Naive B cell (primary cell): ENCODE measurements at regions not wholly inside any gene's neighbourhood (a gene's known extent, or its start where the extent isn't known, plus 50 kb on each side); places are given as distances from the start of the nearest gene placed in this dataset.
A peak's percentile ranks its signal among the peaks of the same experiment; 100 is the strongest.
"Not testable (repeated sequence)": the region's sequence is repeated elsewhere in the genome, so short reads cannot be mapped to it uniquely, and the experiment has no call there.

Experiments used
- ATAC-seq, 2 donors: fragments of 150-1000 bp; cut with Tn5 transposase; 2 replicates each; pipeline ENCODE4 v1.10.0; 2021; ENCODE audit warnings: low read depth in 2 of 2, mild to moderate bottlenecking in 2 of 2, moderate library complexity in 2 of 2
- DNase-seq: peaks from one replicate; pipeline ENCODE4 v3.0.0; 2022
- H3K27ac Mint-ChIP-seq, 6 donors: one replicate each; pipeline ENCODE4 v1.8.0; 2020 to 2022; ENCODE audit warnings: mild to moderate bottlenecking in 6 of 6, mixed read lengths in 6 of 6, moderate library complexity in 5 of 6, inconsistent platforms in 2 of 6
- H3K27me3 Mint-ChIP-seq, 3 donors: one replicate each; pipeline ENCODE4 v1.8.0; 2021 to 2022; ENCODE audit warnings: mixed read lengths in 3 of 3, mild to moderate bottlenecking in 1 of 3
- H3K36me3 Mint-ChIP-seq, 2 donors: one replicate each; pipeline ENCODE4 v1.8.0; 2020 to 2022; ENCODE audit warnings: mixed read lengths in 2 of 2, inconsistent platforms in 1 of 2, mild to moderate bottlenecking in 1 of 2
- H3K4me1 Mint-ChIP-seq, 3 donors: one replicate each; pipeline ENCODE4 v1.8.0; 2020 to 2022; ENCODE audit warnings: mixed read lengths in 3 of 3, inconsistent platforms in 1 of 3, mild to moderate bottlenecking in 1 of 3, moderate library complexity in 1 of 3
- H3K4me3 Mint-ChIP-seq, 8 donors: one replicate each; pipeline ENCODE4 v1.8.0; 2020 to 2022; ENCODE audit warnings: mild to moderate bottlenecking in 8 of 8, mixed read lengths in 8 of 8, moderate library complexity in 8 of 8, inconsistent platforms in 2 of 8
- H3K9me3 Mint-ChIP-seq, 7 donors: one replicate each; pipeline ENCODE4 v1.8.0; 2020 to 2022; ENCODE audit warnings: mixed read lengths in 7 of 7, mild to moderate bottlenecking in 5 of 7, inconsistent platforms in 2 of 7, moderate library complexity in 1 of 7

GRCh38 chr3:4149296-4149695 lies 153.9 kb upstream of the SETMAR start:
- Mint-ChIP-seq H3K4me1 (no peaks in the 10 kb centered on the region), H3K4me3 (no peak overlapping the region), H3K27me3 (no peaks in the 10 kb centered on the region), H3K36me3 (no peaks in the 10 kb centered on the region), H3K9me3 (peaks cover 0 to 7% (median 4%) of the 10 kb centered on the region in 7 donors), H3K27ac (no peak overlapping the region)
- ATAC-seq (no peak), DNase-seq (no peak)

- Mint-ChIP-seq H3K9me3 (peaks cover 0 to 6% (median 4%) of the 10 kb centered on the region in 7 donors), H3K4me1 (no peaks in the 10 kb centered on the region), H3K27me3 (no peaks in the 10 kb centered on the region)
Measured at GRCh38 chr3:4150816-4151215, 152.4 kb upstream of the SETMAR start.

DNA sequence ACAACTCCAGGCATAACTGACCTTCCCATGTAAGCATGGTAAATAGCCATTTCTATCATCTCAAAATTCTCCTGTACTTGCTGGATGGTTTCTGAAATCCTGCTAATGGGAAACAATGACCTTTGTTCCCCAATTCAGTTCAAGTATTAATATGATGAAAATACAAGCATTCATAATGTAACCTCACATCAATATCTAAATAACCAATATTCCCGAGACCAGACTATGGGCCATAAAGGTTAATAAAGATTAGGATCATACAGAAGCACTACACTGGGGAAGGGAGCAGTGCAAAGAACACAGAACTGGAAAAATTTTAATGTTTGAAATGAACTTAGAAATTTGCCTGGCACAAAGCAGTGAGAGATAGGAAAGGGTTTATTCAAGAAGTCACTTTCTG lies 151.3 kb upstream of the SETMAR start:
- ATAC-seq (no peak), DNase-seq (no peak)
- Mint-ChIP-seq H3K27me3 (no peaks in the 10 kb centered on the region), H3K9me3 (peaks cover 0 to 2% (median 0%) of the 10 kb centered on the region in 7 donors), H3K4me3 (no peak overlapping the region), H3K36me3 (no peaks in the 10 kb centered on the region), H3K4me1 (no peaks in the 10 kb centered on the region), H3K27ac (no peak overlapping the region)

More at GRCh38 chr3:4150816-4151215, 152.4 kb upstream of the SETMAR start:
- Mint-ChIP-seq H3K36me3 (no peaks in the 10 kb centered on the region), H3K4me3 (no peak overlapping the region), H3K27ac (no peak overlapping the region)
- ATAC-seq (no peak), DNase-seq (no peak)

GRCh38 chr3:4153771-4154170 lies 149.4 kb upstream of the SETMAR start:
- ATAC-seq, result no peak
- H3K27ac Mint-ChIP-seq, result no peak overlapping the region

DNA sequence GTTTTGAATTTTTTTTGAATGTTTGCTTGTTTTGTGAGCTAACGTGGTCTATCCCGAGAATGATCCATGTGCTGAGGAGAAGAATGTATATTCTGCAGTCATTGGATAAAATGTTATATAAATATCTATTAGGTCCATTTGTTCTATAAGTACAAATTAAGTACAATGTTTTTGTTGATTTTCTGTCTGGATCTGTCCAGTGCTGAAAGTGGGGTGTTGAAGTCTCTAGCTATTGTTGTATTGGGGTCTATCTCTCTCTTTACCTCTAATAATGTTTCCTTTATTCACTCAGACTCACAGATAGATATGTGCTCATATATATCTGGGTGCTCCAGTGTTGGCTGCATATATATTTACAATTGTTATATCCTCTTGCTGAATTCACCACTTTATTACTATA lies 144.8 kb upstream of the SETMAR start:
- H3K27ac Mint-ChIP-seq, result no peak overlapping the region
- H3K27me3 Mint-ChIP-seq, result no peaks in the 10 kb centered on the region
- H3K4me3 Mint-ChIP-seq, result no peak overlapping the region
- peaks cover 5 to 14% of the 10 kb centered on the region in 2 donors for H3K36me3 Mint-ChIP-seq
- no peak for ATAC-seq
- no peaks in the 10 kb centered on the region for H3K4me1 Mint-ChIP-seq
- H3K9me3 Mint-ChIP-seq, result peaks cover 0 to 8% (median 2%) of the 10 kb centered on the region in 7 donors
- no peak for DNase-seq

More at GRCh38 chr3:4153771-4154170, 149.4 kb upstream of the SETMAR start:
- Mint-ChIP-seq H3K27me3 (no peaks in the 10 kb centered on the region), H3K9me3 (peaks cover 0 to 2% (median 0%) of the 10 kb centered on the region in 7 donors), H3K4me3 (no peak overlapping the region), H3K4me1 (no peaks in the 10 kb centered on the region), H3K36me3 (peaks cover 0 to 1% of the 10 kb centered on the region in 2 donors)
- DNase-seq, result no peak

GRCh38 chr3:4162096-4162495 lies 141.1 kb upstream of the SETMAR start:
- Mint-ChIP-seq H3K27me3 (peaks cover 0 to 5% (median 0%) of the 10 kb centered on the region in 3 donors), H3K36me3 (peaks cover 5 to 14% of the 10 kb centered on the region in 2 donors), H3K27ac (no peak overlapping the region), H3K9me3 (peaks cover 3 to 13% (median 6%) of the 10 kb centered on the region in 7 donors), H3K4me3 (no peak overlapping the region), H3K4me1 (no peaks in the 10 kb centered on the region)
- ATAC-seq (no peak), DNase-seq (no peak)

DNA sequence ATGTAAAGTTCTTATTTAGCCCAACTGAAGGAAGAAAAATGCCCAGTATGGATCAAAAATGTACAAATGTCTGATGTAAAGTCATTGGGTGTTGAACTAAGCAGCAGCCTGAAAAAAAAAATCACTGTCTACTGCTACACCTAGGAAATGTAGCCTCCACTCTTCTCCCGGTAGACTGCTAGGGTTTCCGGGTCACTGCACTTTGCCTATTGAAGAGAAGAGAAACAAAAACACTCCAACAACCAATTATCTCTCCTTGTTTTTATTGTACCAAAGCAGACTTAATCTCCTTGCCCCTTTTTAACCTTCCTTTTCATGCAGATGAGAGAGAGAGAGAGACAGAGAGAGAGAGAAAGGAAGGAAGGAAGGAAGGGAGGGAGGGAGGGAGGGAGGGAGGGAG lies 140.2 kb upstream of the SETMAR start:
- no peak for DNase-seq
- no peak overlapping the region for H3K4me3 Mint-ChIP-seq
- H3K9me3 Mint-ChIP-seq, result peaks cover 3 to 17% (median 8%) of the 10 kb centered on the region in 7 donors
- H3K27me3 Mint-ChIP-seq, result peaks cover 0 to 5% (median 0%) of the 10 kb centered on the region in 3 donors
- H3K4me1 Mint-ChIP-seq, result no peaks in the 10 kb centered on the region
- peaks cover 5 to 14% of the 10 kb centered on the region in 2 donors for H3K36me3 Mint-ChIP-seq
- no peak for ATAC-seq
- H3K27ac Mint-ChIP-seq, result peak overlapping the region in 1 of 6 donors; percentile 22

DNA sequence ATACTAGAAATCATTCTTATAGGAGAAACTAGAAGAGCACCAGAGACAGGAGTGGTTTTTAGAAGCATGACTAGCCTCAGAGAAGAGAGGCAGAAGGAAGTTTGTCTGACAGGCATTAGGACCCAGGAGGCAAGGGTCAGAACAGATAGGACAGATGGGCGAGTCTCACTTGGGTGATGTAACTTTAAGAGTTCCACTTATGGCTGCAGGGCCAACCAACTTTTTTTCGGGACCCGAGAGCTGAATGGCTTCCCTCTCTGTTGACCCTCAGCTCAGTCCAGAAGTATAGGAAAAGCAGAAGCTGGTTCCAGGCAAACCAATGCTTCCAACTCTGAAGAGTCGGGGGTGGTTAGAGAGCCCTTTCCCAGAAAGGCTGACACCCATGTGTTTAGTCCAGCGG lies 136.6 kb upstream of the SETMAR start:
- Mint-ChIP-seq H3K27me3 (peaks cover 2 to 5% (median 4%) of the 10 kb centered on the region in 3 donors), H3K27ac (no peak overlapping the region), H3K4me3 (no peak overlapping the region), H3K36me3 (peaks cover 1 to 4% of the 10 kb centered on the region in 2 donors), H3K4me1 (no peaks in the 10 kb centered on the region), H3K9me3 (peaks cover 0 to 11% (median 8%) of the 10 kb centered on the region in 7 donors)
- DNase-seq, result no peak
- no peak for ATAC-seq

DNA sequence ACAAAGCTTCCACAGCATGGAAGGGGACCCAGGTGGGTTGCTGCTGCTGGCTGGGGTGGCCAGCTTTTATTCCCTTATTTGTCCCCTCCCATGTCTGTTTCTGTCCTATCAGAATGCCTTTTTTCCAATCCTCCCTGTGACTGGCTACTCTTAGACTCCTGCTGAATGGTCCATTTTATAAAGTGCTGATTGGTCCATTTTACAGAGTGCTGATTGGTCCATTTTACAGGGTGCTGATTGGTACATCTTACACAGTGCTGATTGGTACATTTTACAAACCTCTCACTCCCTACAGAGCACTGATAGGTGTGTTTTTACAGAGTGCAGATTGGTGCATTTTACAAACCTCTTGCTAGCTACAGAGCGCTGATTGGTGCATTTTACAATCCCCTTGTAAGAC lies 135.9 kb upstream of the SETMAR start:
- ATAC-seq, H3K27me3 Mint-ChIP-seq, H3K4me3 Mint-ChIP-seq, DNase-seq, H3K36me3 Mint-ChIP-seq, H3K4me1 Mint-ChIP-seq: not testable (repeated sequence)
- Mint-ChIP-seq H3K9me3 (peaks cover 0 to 11% (median 9%) of the 10 kb centered on the region in 7 donors), H3K27ac (peak overlapping the region in 1 of 6 donors; percentile 11)

DNA sequence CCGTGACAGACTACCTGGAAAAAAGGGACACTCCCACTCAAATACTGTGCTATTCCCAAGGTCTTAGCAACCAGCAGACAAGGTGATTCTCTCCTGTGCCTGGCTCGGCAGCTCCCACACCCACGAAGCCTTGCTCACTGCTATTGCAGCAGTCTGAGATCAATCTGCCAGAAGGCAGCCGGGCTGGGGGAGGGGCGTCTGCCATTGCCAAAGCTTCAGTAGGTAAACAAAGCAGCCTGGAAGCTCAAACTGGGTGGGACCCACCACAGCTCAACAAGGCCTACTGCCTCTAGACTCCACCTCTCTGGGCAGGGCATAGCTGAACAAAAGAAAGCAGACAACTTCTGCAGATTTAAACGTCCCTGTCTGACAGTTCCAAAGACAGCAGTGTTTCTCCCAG lies 128.4 kb upstream of the SETMAR start:
- no peak for DNase-seq
- peaks cover 7 to 20% of the 10 kb centered on the region in 2 donors for H3K36me3 Mint-ChIP-seq
- H3K27ac Mint-ChIP-seq, result no peak overlapping the region
- no peak for ATAC-seq
- peaks cover 0 to 9% (median 8%) of the 10 kb centered on the region in 3 donors for H3K27me3 Mint-ChIP-seq
- peaks cover 4 to 22% (median 11%) of the 10 kb centered on the region in 7 donors for H3K9me3 Mint-ChIP-seq
- no peak overlapping the region for H3K4me3 Mint-ChIP-seq
- H3K4me1 Mint-ChIP-seq, result peaks cover 0 to 3% (median 0%) of the 10 kb centered on the region in 3 donors

DNA sequence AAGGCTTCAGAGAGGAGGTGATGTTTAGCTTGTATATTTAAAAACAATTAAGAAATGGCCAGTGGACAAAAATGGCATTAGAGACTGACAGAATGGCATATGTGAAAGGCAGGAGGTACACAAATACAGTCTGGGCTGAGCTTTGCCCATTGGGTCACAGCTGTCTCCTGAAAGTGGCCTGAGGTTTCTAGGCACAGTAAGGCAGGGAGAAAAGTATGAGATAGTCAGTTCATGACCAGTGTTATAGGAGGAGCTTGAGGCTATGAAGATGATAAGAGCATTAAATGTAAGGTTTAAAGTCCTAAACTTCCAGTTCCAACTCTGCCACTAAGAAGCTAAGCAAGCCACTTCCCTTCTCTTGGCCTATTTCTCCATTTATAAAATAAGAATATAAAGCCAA lies 111.2 kb upstream of the SETMAR start:
- no peaks in the 10 kb centered on the region for H3K4me1 Mint-ChIP-seq
- no peak for DNase-seq
- peaks cover 6 to 8% of the 10 kb centered on the region in 2 donors for H3K36me3 Mint-ChIP-seq
- H3K4me3 Mint-ChIP-seq, result no peak overlapping the region
- no peak for ATAC-seq
- H3K27ac Mint-ChIP-seq, result no peak overlapping the region
- peaks cover 3 to 19% (median 7%) of the 10 kb centered on the region in 7 donors for H3K9me3 Mint-ChIP-seq
- no peaks in the 10 kb centered on the region for H3K27me3 Mint-ChIP-seq

DNA sequence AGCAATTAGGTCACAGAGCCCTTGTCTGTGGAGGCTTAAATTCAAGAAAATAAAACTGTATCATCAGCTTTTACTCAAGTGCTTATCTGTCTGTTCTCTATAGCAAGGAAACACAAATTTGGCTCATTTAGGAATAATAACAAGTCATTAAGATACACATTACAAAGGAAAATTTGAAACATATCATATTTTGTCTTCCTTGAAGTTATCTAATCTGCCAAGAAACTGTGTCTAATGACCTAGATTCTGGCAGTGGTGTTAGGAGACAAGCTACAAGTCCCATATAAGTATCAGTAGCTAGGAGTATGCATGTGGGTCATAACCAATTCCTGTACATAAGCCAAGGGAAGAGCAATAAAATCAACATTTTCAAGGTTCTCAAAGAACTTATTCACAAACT lies 108.2 kb upstream of the SETMAR start:
- Mint-ChIP-seq H3K4me3 (no peak overlapping the region), H3K36me3 (peaks cover 6 to 8% of the 10 kb centered on the region in 2 donors), H3K9me3 (peaks cover 0 to 19% (median 5%) of the 10 kb centered on the region in 7 donors), H3K27me3 (no peaks in the 10 kb centered on the region), H3K27ac (no peak overlapping the region), H3K4me1 (no peaks in the 10 kb centered on the region)
- DNase-seq, result no peak
- ATAC-seq, result no peak

GRCh38 chr3:4196506-4197147 lies 106.5 kb upstream of the SETMAR start:
- Mint-ChIP-seq H3K27me3 (no peaks in the 10 kb centered on the region), H3K9me3 (peaks cover 0 to 13% (median 4%) of the 10 kb centered on the region in 7 donors), H3K4me1 (no peaks in the 10 kb centered on the region), H3K4me3 (no peak overlapping the region), H3K36me3 (peaks cover 1% of the 10 kb centered on the region in 2 donors), H3K27ac (no peak overlapping the region)
- ATAC-seq (no peak), DNase-seq (no peak)

DNA sequence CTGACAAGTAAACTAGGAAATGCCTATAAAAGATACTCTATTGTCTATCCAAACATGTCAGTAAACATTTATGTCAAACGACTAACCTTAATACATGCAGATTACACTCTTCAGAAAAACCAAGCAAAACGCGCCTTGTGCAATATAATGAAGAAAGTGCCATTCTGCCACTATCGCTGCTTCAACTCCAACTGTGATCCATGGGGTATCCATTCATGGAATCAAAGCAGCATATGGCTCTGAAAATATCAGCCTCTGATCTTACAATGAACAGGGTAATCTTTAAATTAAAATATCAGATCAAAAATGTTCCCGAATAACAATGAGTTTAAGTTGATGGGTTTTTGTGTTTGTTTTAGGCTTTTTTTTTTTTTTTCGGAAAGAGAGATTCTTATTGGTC lies 105.5 kb upstream of the SETMAR start:
- Mint-ChIP-seq H3K4me3 (no peak overlapping the region), H3K36me3 (no peaks in the 10 kb centered on the region), H3K27me3 (no peaks in the 10 kb centered on the region), H3K4me1 (no peaks in the 10 kb centered on the region), H3K9me3 (peaks cover 0 to 12% (median 2%) of the 10 kb centered on the region in 7 donors), H3K27ac (no peak overlapping the region)
- no peak for ATAC-seq
- DNase-seq, result no peak
